HG02852 (cell line): ENCODE measurements at regions not wholly inside any gene's neighbourhood (a gene's known extent, or its start where the extent isn't known, plus 50 kb on each side); places are given as distances from the start of the nearest gene placed in this dataset.

Experiments used
- ATAC-seq: cut with Tn5 transposase; IDR thresholded peaks from one replicate; pipeline ENCODE4 v1.9.1; 2021; ENCODE audit warnings: mild to moderate bottlenecking, moderate library complexity; ENCODE audit not compliant: unreplicated experiment

DNA sequence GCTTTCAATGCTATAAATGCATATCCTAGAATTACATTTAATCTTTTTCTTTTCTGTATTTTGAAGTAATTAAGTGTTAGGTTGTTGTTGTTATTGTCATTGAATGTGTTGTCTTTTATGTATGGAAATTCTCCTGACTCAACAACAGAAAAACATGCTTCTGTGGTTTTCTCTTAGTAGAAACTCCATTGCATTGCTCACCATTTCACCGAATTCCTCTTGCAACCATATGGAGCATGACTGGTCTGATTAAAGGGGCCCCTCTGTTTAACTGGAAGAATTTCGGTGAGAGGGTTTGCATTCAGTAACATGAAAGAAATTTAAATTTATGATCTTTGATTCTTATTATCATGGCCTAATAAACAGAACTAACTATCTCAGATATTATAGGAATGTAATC lies 454.3 kb upstream of the JARID2 start:
- no peak for ATAC-seq

DNA sequence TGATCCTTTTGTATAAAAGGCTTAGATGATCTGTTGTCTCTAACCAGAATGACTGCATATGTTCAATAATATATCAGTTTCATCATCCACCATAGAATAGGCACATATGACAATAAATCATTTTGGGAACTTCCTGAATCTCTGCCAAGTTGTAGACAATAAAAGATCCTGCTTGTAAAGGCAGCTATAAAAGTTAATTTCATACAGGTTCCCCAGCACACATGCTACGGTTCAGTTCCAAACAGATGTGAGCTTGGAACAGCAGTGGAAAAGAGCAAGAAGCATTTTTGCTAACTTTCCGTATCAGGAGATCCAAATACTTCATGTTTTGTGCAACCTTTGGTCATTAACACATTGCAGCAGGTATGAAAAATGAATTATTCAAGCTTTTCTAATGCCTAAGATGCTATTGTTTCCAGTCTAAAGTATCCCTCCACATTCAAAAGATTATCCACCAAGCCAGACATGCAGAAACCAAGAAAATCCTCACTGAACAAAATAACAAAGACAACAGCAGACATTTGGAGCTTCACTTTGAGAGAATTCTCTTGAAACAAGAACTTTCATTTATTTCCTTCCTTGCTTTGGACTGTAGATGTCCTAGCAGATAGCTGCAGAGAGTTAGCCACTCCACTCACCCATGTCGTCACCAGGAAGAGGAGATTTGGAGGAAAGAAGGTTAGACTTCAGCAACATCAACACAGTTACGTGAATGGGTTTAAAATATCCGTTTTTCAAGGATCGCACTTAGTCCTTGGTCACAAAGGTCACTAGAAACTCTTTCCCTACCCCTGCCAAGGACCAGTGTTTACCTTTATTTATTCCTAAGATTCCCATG lies 453.5 kb upstream of the JARID2 start:
- no peak for ATAC-seq

DNA sequence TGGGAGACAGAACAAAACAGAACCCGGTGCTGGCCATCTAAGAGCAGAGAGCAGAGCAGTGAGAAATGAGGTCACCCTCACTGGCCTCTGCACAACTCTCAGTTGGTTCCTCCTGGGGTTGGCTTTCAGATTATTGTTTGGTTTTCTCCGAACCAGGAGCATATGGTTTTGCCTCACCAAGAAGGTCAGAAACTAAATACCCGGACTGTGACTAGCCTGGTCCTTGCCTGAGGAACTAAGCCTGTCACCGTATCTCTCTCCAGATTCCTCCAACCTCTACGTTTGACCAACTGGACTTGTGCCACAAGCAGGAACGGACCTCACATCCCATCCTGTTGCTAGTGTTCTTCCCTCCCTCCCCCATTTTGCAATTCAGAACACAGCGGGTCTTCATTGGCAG lies 450.4 kb upstream of the JARID2 start:
- no peak for ATAC-seq

DNA sequence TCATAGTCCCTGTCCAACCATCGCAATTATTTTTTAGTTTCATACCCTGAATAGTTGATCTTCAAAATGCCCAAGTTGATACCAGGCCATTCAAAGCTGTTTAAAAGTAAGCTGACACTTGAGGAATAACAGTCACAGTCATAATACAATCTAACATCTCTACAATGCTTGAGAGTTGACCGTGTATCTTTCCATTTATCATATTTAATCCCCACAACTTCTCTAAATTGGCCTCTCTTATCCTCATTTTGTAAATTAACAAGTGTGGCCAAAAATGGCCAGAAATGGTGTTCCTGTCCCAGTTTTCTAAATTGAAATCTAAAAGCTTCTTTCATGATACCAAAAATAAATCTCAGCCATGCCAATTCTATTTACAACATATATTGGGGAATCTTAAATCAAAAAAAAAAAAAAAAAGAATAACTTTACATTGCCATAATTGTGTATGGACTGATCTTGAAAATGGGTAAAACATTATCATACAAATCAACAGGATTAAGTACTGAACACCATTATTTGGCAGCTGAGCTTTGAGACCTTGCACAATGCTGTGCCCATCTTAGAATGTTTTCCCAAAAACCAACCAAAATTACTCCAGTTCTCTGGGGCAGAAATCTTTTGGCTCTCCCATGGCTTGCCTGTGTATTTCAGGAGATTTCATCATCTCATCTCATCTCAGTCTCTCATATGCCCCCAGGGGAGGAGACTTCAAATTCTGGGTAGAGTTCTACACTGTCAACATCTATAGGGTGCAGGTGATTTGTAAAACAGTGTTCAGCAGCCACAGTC lies 448.7 kb upstream of the JARID2 start:
- ATAC-seq: no peak

DNA sequence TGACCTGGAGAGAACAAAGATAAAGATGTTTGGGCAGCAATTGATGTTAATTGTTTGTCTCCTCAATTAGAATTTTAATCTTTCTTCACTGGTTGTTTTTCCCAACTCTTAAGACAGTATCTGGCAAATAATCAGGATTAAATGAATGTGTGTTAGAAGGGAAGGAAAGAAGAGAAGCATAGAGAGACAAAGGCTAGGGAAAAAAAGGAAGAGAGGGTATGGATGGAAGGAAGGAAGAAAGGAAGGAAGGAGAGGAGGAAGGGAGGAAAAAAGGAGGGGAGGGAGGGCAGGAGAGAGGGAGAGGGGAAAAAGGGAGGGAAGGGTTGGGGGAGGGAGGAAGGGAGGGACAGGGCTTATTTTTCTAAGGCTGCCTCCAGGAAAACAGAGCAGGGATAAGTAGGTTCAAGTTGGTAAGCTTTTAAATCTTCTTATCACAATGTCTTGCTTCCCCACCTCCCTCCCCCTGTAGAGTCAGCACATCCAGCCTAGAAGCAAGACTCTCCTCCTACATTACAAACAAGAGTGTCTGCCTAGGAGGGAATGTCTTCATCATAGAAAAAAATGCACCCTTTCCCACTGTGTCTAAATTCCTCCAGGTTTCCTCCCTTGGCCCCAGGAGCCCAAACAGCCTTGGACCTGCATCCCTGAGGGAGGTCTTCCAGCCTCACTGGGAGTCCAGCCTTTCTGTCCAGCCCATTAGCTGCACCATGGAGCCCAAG lies 447.8 kb upstream of the JARID2 start:
- no peak for ATAC-seq

DNA sequence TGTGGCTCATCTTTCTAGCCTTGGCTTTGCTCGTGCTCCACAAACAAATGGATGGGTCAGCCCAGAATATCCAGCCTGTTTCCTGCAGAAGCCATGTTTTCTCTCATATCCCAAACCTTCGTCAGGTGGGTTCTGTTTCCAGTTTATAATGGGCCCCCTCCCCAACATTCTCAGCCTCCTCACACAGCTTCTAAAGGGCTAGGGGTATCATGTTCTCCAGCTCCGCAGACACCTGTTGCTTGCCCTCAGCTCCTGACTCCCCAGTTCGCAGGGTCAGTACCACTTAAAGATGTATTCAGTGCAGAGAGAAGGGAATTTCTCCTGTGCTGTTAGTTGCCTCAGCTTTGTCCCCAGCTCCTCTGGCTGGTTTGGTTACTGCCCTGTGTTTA lies 447.3 kb upstream of the JARID2 start:
- no peak for ATAC-seq

DNA sequence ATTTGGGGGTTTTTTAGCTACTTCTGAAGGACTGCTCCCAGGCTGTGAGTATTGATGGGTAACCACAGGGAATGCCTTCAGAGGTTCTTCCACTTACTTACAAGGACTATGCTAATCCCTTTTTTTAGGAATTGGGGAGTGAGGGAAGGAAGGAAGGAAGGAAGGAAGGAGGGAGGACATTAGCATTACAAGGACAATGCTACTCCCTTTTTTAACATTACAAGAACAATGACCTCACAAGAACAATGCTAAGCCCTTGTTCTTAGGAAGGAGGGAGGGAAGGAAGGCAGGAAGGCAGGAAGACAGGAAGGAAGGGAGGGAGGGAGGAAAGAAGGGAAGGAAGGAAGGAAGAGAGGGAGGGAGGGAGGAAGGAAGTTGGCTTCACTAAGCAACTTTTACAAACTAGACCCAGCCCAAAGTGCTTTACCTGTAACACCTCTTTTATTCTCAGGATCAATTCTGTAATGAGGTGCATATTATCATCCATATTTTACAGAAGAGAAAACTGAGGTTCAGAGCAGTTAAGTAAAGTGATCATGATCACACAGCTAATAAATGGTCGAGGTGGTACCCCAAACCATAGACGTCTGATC lies 446.8 kb upstream of the JARID2 start:
- ATAC-seq: no peak

DNA sequence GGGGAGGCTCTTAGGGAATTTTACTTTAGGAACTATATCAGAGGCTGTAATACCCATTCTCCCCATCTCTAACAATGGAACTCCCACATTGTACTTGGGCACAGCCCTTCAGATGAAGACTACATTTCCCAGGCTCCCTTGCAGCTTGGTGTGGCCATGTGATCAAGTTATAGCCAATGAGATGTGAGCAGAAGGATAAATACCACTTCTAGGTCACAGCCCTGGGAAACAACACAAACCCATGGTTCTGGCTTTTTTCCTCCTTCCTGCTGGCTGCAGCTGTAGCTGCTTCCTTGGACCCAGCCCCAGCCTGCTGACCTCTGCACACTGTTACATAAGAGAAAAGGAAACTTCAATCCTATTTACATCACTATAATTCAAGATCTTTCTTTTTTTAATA lies 445.9 kb upstream of the JARID2 start:
- ATAC-seq: no peak

DNA sequence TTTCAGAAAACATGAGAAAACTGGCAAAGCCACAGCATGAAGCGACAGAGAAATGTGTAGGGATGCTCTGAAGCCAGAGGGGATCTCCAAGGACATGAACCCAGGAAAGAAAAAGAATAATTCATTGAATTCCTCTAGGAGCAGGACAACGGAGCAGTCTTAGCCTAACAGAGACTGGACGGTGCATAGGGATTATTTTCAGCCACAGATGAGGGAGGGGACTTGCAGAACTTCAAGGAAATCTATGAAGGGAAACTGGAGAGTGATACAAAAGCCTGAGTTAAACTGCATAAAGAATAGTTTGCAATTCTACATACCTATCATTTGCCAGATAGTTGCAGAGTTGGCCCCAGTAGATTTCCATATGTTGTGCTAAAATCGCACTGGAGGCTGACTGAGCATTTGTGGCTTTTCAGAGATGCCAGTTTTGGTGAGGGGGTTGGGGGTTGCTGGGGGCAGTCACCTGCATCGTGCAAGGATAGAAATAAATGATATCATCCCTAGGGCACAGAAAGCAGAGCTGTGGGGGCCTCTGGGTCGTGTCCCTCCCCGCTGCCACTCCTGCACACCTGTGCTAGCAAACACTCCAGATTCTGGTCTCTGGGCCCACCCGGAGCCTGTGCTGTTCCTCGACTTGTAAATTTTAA lies 443.2 kb upstream of the JARID2 start:
- ATAC-seq: no peak

DNA sequence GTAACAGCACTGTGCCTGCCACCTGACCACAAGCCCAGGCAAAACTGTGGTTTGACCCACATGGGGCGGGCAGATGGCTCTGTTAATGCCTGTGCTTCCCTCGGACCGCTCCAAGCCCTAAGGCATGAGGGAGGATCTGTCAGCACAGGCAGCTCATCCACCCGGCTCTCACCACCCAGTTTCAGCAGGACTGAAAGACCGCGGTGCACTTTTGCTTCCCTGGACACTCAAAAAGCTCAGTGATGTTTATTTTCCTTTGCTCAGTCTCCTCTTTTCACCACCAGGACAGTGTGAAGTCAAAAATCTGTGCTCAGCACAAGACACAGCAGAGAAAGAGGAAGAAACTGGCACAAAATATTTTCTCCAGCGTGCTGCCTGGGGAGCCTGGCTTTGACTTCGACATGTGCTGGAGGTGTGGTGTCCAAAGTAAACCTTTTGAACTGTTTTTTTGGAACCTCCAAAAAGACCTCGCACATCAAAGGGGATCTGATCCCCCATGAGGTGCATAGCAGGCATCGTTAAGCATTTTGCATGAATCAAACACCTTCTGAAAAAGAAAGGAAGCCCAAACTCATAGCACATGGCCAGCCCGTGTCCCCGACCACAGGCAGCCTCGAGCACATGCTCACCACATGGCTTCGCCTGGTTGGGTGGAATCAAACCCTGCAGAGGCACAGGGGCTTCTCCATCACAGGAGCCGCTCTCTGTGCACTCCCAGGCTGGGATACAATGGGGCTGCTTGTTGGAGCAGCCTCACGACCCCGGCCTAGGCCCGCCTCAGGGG lies 441.7 kb upstream of the JARID2 start:
- ATAC-seq: no peak

DNA sequence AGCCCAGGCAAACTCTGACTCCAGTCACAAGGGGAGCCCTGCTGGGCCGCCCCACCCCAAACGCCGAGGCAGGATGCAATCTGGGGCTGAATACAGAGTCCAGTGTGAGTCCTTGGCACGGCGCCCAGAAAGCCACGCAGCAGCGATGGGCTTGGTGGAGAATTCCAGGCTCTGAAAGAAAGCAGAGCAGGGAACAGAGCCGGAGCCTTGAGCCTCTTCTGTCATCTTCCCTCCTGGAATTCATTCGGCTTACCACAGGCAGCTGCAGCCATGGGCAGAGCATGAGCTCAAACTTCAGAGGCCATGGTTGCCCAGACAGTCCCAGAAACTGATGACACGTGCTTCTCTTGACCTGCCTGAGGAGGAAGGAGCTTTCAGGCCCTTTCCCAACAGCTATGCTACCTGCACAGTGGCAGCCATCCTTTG lies 441.1 kb upstream of the JARID2 start:
- no peak for ATAC-seq

DNA sequence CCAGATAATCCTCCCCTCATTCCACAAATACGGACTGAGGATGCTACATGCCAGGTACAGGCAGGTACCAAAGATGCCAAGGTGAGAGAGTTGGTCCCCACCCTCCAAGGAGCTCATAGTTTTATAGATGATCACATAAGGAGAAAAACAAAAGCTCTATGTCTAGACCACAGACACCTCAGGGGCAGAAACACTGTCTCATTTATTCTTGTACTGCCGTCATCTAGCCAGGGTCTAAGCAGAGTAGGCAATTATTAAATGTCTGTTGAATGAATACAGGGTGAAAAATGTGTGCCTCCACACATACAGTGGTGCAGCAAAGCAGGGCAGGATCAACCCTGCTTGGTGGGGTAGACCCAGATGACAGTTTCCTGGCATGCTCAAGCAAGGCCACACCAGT lies 439.8 kb upstream of the JARID2 start:
- ATAC-seq: no peak

DNA sequence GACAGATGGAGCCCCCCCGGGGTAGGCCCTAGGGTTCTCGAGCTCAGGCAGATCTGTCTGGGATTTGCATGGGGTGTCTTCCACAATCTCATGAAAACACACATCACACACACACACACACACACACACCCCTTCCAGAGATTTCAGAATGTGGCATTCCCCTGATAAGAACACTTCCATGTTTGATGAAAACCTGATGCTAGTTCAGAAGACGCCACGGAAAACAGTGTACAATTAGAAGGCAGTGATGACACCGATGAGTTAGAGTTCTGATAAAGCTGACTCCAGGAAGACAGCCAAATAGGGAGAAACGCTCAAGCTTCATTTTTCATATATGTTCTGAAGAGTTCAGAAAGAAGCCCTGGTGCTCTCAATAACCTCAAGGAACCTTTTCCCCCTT lies 438.7 kb upstream of the JARID2 start:
- ATAC-seq: no peak

DNA sequence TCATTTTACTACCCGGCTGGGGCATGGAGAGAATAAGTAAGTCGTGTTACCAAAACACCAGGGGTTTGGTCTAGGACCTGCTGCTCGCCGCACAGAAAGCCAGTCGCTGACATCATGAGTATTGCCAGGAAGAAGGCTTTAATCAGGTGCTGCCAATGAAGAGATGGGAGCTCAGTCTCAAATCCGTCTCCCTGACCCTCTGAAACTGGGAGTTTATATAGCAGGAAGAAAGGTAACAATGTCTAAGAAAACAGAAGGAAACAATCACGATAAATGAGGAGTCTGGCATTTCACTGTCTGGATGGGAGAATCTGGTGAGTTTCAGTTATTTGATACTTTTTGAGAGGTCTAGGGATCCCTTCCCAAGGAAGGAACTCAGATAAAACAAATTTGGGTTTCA lies 437.9 kb upstream of the JARID2 start:
- no peak for ATAC-seq

DNA sequence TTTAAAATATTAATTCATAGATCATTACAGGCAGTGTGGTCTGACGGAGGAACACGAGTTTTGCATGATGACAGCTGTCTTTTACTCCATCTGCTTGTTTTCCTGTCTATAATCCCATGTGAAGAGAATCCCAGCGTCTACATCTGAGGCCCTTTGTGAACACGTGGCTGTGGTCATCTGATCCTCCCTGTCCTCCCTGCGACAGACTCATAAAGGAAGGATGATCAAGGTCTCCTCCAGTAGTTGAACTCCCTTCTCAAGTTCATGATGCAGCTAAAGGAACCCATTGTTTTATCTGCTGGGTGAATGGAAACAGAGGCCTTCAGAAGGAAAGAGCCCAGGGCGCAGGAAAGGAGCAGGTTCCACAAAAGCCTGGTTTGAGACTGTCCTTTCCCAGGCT lies 435.8 kb upstream of the JARID2 start:
- ATAC-seq: no peak

DNA sequence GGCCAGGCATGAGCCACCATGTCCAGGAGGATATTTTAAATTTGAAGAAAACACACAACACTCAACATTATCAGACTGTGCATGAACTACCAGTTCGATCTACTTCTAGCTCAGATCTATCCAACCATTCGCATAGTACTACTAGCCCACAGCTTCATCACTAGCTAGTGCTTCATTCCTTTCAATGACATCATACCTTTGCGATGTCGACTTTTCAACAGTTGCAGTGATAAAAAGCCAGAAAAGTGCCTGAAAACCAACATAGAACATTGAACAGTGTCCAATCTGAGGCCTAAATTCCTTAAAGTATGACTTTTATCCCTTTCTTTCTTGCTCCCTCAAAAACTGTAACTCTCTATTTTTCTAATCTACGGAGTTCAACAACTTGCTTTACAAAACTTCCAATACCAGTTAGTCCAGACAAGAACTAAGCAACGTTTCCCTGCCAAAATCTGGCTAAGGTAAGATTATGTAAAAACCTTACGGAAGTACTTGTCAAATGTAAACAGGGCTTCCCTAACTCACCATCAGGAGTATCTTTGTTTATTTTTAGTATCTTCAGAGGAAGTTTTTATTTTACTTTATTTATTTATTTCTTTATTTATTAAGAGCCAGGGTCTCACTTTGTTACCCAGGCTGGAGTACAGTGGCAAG lies 434.0 kb upstream of the JARID2 start:
- no peak for ATAC-seq

DNA sequence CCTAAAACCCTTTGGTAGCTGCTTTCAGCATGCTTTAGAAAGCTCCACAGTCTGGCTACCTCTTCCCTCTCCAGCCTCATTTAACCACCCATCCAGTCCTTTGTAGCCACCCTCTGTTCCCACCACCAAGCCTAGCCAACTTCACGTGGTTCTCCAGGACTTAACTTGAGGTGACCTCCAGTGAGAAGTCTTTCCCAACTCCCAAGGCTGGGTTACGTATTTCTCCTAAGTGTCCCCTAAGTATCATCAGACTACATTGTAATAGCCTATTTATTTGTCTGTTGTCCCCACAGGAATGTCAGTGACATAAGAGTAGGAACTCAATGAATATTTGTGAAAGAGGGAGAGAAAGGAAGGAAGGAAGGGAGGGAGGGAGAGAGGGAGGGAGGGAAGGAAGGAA lies 431.9 kb upstream of the JARID2 start:
- no peak for ATAC-seq

DNA sequence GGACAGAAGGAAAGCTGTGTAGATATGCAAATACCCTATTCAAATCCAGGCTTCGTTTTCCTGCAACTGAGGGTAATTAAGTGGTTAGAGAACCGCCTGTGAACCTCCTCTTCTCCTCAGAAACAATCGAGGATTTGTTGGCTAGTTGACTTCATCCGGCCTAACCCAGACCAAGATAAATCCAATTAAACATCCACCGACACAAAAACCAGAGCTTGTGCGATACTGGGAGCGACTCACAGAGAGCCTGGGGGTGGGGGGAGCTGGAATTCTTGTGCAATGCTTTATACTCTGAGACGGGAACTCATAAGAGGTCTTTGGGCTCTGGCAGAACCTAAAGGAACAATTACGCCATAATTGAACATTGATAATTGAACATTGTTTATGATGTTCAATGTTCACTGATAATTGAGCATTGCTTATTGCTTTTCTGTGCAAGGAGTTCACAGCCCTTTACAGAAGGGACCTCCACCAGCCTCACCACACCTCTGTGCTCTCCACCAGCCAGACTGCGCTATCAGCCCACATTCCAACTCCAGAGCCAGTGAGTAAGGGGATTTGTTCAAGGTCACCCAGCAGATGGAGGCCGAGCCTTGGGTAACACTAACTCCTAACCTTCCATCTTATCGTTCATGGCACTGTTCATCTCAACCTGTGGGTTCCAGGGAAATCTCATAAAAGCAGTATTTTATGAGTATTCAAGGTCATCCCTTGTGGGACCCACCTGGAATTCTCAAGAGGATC lies 429.6 kb upstream of the JARID2 start:
- no peak for ATAC-seq

DNA sequence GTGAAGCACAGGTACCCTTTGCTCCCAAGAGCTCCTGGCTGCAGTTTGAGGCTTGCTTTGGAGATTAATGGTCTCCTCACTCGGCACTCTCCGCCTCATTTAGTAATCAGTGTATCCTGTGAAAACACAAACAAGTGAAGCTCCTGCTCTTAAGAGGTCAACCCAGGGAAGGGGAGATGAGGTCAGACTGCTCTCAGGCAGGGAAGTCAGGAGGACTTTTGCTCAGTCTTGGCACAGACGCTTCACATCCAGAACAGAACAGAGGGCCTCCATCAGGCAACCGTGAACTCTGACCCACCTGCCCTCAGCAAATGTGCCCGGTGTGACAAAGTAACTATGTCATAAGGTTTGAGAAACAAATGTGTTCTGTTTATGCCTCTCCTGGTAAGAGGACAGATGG lies 428.8 kb upstream of the JARID2 start:
- ATAC-seq: no peak
